ENCODE measurements at regions not wholly inside any gene's neighbourhood (a gene's known extent, or its start where the extent isn't known, plus 50 kb on each side); places are given as distances from the start of the nearest gene placed in this dataset.

GRCh38 chr7:17623546-17624185, 316.6 kb downstream of the SNX13 start:
- TF ChIP-seq CTCF (IDR thresholded peaks at IDR 0.05) (no peak), EP300 (IDR thresholded peaks at IDR 0.05) (no peak), POLR2A (IDR thresholded peaks at IDR 0.05) (no peak)

All from tibial nerve (tissue), 4 donors.